HepG2 (cell line): ENCODE measurements at regions not wholly inside any gene's neighbourhood (a gene's known extent, or its start where the extent isn't known, plus 50 kb on each side); places are given as distances from the start of the nearest gene placed in this dataset.

Source experiments
- ATAC-seq: fragments of 200-7000 bp; cut with Tn5 transposase; 3 replicates; pipeline ENCODE4 v1.9.1; 2020; ENCODE audit warnings: mild to moderate bottlenecking, moderate library complexity
- BruUV-seq: library from RNA; stranded (reverse); fragments of 400-500 nt; replicated peaks from 2 replicates; lab custom pipeline; 2021; lab: Mats Ljungman, UMichigan
- CTCF ChIA-PET: fragments of 300-600 bp; formaldehyde crosslinking; extraction: SDS; loops from one replicate; lab custom pipeline; 2021; ENCODE audit warnings: low total read pairs, inconsistent platforms, low intra/inter-chr PET ratio; lab: Yijun Ruan, JAX
- POLR2A ChIA-PET: fragments of 350-600 bp; sonication (Branson Sonifier 250); formaldehyde crosslinking; loops from one replicate; lab custom pipeline; 2020; ENCODE audit warnings: antibody characterized with exemption, inconsistent platforms; lab: Yijun Ruan, JAX
- DNase-seq: peaks from one replicate; pipeline ENCODE4 v3.0.0-alpha.2; 2015; ENCODE audit warnings: low spot score
- FAIRE-seq: peaks from 3 replicates; lab custom pipeline; 2011; peaks lifted over from hg19 to GRCh38; lab: Jason Lieb, UNC
- H2AFZ ChIP-seq: one replicate; pipeline ENCODE4 v1.6.1; 2011; ENCODE audit warnings: low read length, inconsistent platforms
- H3K27ac ChIP-seq: fragments of 300-600 bp; 3 replicates; pipeline ENCODE4 v1.8.0; 2011; ENCODE audit warnings: mixed run types, mild to moderate bottlenecking, mixed read lengths, low read length, inconsistent platforms; ENCODE audit not compliant: insufficient read depth; ENCODE audit errors: extremely low read length
- H3K27me3 ChIP-seq, 2 experiments: fragments of 200-600 bp in 1 of 2; 2 replicates in 1 of 2; 3 replicates in 1 of 2; pipeline versions ENCODE4 v1.6.0 to v1.8.0; 2011; ENCODE audit warnings: low read length in 2 of 2, mild to moderate bottlenecking in 2 of 2, moderate library complexity in 2 of 2, inconsistent platforms in 1 of 2; ENCODE audit not compliant: insufficient read depth in 2 of 2, control insufficient read depth in 1 of 2
- H3K36me3 ChIP-seq, 2 experiments: fragments of 200-600 bp in 1 of 2; replicated peaks in 1 of 2; 2 replicates in 1 of 2; 3 replicates in 1 of 2; pipeline versions ENCODE4 v1.5.1 to v1.8.0; 2011; ENCODE audit warnings: low read length in 2 of 2, inconsistent platforms in 1 of 2; ENCODE audit not compliant: insufficient read depth in 2 of 2, control insufficient read depth in 1 of 2
- H3K4me1 ChIP-seq: 2 replicates; pipeline ENCODE4 v1.5.1; 2012; ENCODE audit warnings: low read length, inconsistent platforms; ENCODE audit not compliant: insufficient read depth
- H3K4me2 ChIP-seq: 2 replicates; pipeline ENCODE4 v1.6.0; 2011; ENCODE audit warnings: low read depth, low read length, inconsistent platforms
- H3K4me3 ChIP-seq, 3 experiments: fragments of 200-600 bp in 1 of 3; sonication (generic), shearing (Covaris generic) in 1 of 3; replicated peaks in 1 of 3; 2 replicates each; pipeline ENCODE4 v1.5.1; 2011 to 2016; ENCODE audit warnings: low read length in 3 of 3, inconsistent platforms in 2 of 3, low read depth in 2 of 3, mild to moderate bottlenecking in 2 of 3, control low read depth in 1 of 3, mixed read lengths in 1 of 3; ENCODE audit not compliant: insufficient read depth in 1 of 3
- H3K79me2 ChIP-seq: one replicate; pipeline ENCODE4 v1.6.1; 2011; ENCODE audit warnings: low read length, inconsistent platforms; ENCODE audit not compliant: insufficient read depth
- H3K9ac ChIP-seq: 2 replicates; pipeline ENCODE4 v1.6.0; 2011; ENCODE audit warnings: mild to moderate bottlenecking, low read depth, low read length, inconsistent platforms; ENCODE audit not compliant: insufficient read depth
- H3K9me3 ChIP-seq: 2 replicates; pipeline ENCODE4 v1.5.1; 2012; ENCODE audit warnings: mild to moderate bottlenecking, low read length
- H4K20me1 ChIP-seq: 2 replicates; pipeline ENCODE4 v1.6.0; 2011; ENCODE audit warnings: inconsistent platforms, mild to moderate bottlenecking, low read length, moderate library complexity; ENCODE audit not compliant: insufficient read depth
- ATM ChIP-seq: fragments of 450-650 bp; IDR thresholded peaks from 2 replicates; pipeline ENCODE4 v1.7.1; 2017; ENCODE audit warnings: mild to moderate bottlenecking, borderline replicate concordance
- FOXA1 ChIP-seq, 2 experiments: fragments of 450-650 bp in 1 of 2; sonication (generic) in 1 of 2; formaldehyde crosslinking in 1 of 2; IDR thresholded peaks; 2 replicates each; pipeline versions ENCODE4 v1.4.0 to v1.6.1; 2016 to 2020; ENCODE audit warnings: missing genetic modification reagents in 1 of 2
- GFI1 ChIP-seq: sonication (generic); formaldehyde crosslinking; IDR thresholded peaks from 2 replicates; pipeline ENCODE4 v1.5.0; 2020; ENCODE audit warnings: missing genetic modification reagents, mild to moderate bottlenecking, borderline replicate concordance
- KLF16 ChIP-seq, 2 experiments: sonication (generic) in 1 of 2; formaldehyde crosslinking in 1 of 2; IDR thresholded peaks; 2 replicates each; pipeline versions ENCODE4 v1.6.1 to v1.8.0; 2016 to 2023; ENCODE audit warnings: missing genetic modification reagents in 2 of 2, missing compliant biosample characterization in 1 of 2
- NFE2L1 ChIP-seq: sonication (generic); formaldehyde crosslinking; IDR thresholded peaks from 2 replicates; pipeline ENCODE4 v1.4.0; 2020; ENCODE audit warnings: missing genetic modification reagents, mild to moderate bottlenecking, borderline replicate concordance
- NFRKB ChIP-seq: fragments of 450-650 bp; IDR thresholded peaks from 2 replicates; pipeline ENCODE4 v1.6.1; 2017
- SIX1 ChIP-seq: sonication (generic); formaldehyde crosslinking; IDR thresholded peaks from 2 replicates; pipeline ENCODE4 v1.4.0; 2020; ENCODE audit warnings: missing genetic modification reagents, borderline replicate concordance
- SRSF9 ChIP-seq: fragments of 200-400 bp; formaldehyde crosslinking; IDR thresholded peaks from 2 replicates; pipeline ENCODE4 v1.6.1; 2018; ENCODE audit warnings: borderline replicate concordance, mild to moderate bottlenecking, low read depth, low read length; ENCODE audit not compliant: insufficient read depth, poor library complexity, severe bottlenecking
- THYN1 ChIP-seq: sonication (generic); formaldehyde crosslinking; IDR thresholded peaks from 2 replicates; pipeline ENCODE4 v1.8.1; 2023; ENCODE audit warnings: low read depth, mild to moderate bottlenecking, moderate library complexity, missing genetic modification reagents, borderline replicate concordance
- ZBTB7B ChIP-seq: sonication (generic); formaldehyde crosslinking; IDR thresholded peaks from 2 replicates; pipeline ENCODE4 v1.4.0; 2020; ENCODE audit warnings: missing genetic modification reagents
- ZNF121 ChIP-seq: sonication (generic); formaldehyde crosslinking; IDR thresholded peaks from 2 replicates; pipeline ENCODE4 v1.5.0; 2020; ENCODE audit warnings: mild to moderate bottlenecking, missing genetic modification reagents
- ZNF83 ChIP-seq: sonication (generic); formaldehyde crosslinking; IDR thresholded peaks from 2 replicates; pipeline ENCODE4 v1.4.0; 2020; ENCODE audit warnings: missing genetic modification reagents, mild to moderate bottlenecking, borderline replicate concordance
- WGBS: methylation state at CpG from one replicate; pipeline ENCODE4 v1.1.6; 2017; ENCODE audit warnings: low lambda C conversion rate; 5-methylcytosine and 5-hydroxymethylcytosine counted together
- in situ Hi-C: cut with HindIII; loops from 2 replicates; pipeline ENCODE4 v1.10.0; 2017; ENCODE audit warnings: low pct_unique_long_range_greater_than_20kb; ENCODE audit not compliant: extremely low pct_ligation_motif_present
- intact Hi-C: fragments of 100-400 bp; cut with micrococcal nuclease; formaldehyde crosslinking; loops from one replicate; pipeline ENCODE4 v1.10.0; 2022; ENCODE audit not compliant: unreplicated experiment
- TF ChIP-seq, protein P1 (sequence below): sonication (generic); formaldehyde crosslinking; IDR thresholded peaks from 2 replicates; pipeline ENCODE4 v1.5.0; 2020; ENCODE audit warnings: missing genetic modification reagents
- TF ChIP-seq, protein P2 (sequence below): sonication (generic); formaldehyde crosslinking; IDR thresholded peaks from 2 replicates; pipeline ENCODE4 v1.4.0; 2020; ENCODE audit warnings: mild to moderate bottlenecking, missing genetic modification reagents

DNA sequence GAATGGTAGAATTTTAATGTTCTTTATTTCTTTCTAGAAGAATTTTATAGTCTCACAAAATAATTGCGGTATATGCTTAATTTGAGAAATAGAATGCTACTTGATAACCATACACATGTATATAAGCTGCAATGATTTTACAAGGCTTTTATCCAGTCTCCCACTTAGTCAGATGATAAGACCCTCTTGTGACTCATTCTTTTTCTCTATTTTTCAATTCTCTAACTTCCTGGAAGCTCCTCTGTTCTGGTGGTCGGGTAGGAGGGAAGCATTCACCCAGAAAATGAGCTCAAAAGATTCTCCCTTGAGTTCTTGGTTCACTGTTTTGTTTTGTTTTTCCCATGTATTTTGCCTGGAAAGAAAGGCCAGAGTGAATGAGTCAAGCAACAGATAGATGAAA is 546.6 kb downstream of the INHBA start (continued):
- TF ChIP-seq ATM = no peak
- TF ChIP-seq ZNF121 = no peak
- no peak for TF ChIP-seq ZBTB7B (CRISPR knock-in tag)

DNA sequence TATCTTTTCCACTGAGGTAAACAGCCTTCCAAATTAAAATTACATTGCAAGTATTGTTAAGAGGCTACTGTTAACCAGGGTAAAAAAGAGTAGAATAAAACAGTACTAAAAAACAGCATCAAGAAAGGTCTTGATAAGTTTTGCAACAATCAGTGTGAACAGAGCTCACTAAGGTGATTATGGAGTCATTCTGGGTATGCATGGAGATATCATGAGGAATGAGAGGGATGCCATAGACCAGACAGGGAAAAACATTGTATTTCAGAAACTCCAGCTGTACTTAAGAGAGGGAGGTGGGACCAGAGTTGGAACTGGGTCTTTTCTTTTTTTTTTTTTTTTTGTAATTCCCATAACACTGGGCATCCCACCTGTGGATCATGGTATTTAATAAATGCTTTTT is 549.6 kb downstream of the INHBA start:
- BruUV-seq = no TSS peak
- TF ChIP-seq SIX1 = no peak

DNA sequence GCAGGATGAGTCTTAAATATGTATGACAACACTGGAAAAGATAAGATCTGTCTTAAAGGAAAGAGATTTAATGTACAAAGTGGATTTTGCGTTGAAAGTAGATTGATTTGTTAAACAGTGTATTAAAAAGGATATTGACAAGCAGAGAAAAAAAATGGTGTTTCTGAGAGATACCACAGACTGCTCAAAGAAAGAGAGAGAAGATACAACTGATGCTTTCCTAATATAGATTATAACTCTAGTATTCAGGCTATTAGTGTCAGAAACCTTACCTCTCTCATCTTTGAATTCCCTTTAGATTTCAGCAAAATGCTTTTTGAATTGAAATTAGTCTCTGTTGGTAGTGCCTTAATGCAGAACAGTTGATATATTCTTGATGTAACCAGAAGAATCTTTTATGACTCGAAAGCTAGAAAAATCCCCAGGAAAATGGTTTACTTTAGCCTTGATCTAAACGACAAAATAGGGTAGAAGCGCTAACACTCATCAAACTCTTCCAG is 550.7 kb downstream of the INHBA start:
- Histone ChIP-seq H4K20me1 (no peaks in the 10 kb centered on the region), H3K27me3 (no peaks in the 10 kb centered on the region), H3K9ac (no peak overlapping the region), H2AFZ (no peak overlapping the region), H3K4me3 (no peak overlapping the region), H3K79me2 (no peaks in the 10 kb centered on the region), H3K4me2 (no peak overlapping the region), H3K9me3 (no peaks in the 10 kb centered on the region), H3K27ac (no peak overlapping the region), H3K36me3 (no peaks in the 10 kb centered on the region), H3K4me1 (no peaks in the 10 kb centered on the region)
- in situ Hi-C loops = no loop called here
- no peak for ATAC-seq
- intact Hi-C loops = no loop called here
- no peak for FAIRE-seq
- WGBS = 45% methylated on average over 4 of the region's 4 CpGs
- TF ChIP-seq, protein P1, sequence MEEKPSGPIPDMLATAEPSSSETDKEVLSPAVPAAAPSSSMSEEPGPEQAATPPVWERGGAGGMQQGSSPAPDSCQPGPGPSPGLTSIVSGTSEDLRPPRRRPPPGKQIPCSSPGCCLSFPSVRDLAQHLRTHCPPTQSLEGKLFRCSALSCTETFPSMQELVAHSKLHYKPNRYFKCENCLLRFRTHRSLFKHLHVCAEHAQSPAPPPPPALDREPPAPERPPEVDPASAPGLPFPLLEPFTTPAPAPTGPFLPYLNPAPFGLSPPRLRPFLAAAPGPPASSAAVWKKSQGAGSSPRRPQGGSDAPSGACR (CRISPR knock-in tag) = no peak
- TF ChIP-seq FOXA1 (IDR thresholded peaks at IDR 0.05) = no peak
- TF ChIP-seq FOXA1 (CRISPR knock-in tag; IDR thresholded peaks at IDR 0.05) = no peak
- no peak for TF ChIP-seq GFI1 (CRISPR knock-in tag)
- no peak for TF ChIP-seq ZNF83 (CRISPR knock-in tag)
- TF ChIP-seq THYN1 (CRISPR knock-in tag) = no peak
- no peak for TF ChIP-seq KLF16 (CRISPR knock-in tag; IDR thresholded peaks at IDR 0.05)
- TF ChIP-seq NFRKB = no peak
- no peak for TF ChIP-seq NFE2L1
- TF ChIP-seq, protein P2, sequence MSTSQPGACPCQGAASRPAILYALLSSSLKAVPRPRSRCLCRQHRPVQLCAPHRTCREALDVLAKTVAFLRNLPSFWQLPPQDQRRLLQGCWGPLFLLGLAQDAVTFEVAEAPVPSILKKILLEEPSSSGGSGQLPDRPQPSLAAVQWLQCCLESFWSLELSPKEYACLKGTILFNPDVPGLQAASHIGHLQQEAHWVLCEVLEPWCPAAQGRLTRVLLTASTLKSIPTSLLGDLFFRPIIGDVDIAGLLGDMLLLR (CRISPR knock-in tag) = no peak
- TF ChIP-seq SRSF9 = no peak
- no TSS peak for BruUV-seq
- ChIA-PET POLR2A (no interaction called here), CTCF (no interaction called here)
- no peak for DNase-seq

More for the DNA sequence above, 549.6 kb downstream of the INHBA start:
- H3K4me2 ChIP-seq = no peak overlapping the region
- H3K36me3 ChIP-seq = no peaks in the 10 kb centered on the region
- DNase-seq = no peak
- H3K79me2 ChIP-seq = no peaks in the 10 kb centered on the region
- no peaks in the 10 kb centered on the region for H3K27me3 ChIP-seq
- no peak overlapping the region for H3K9ac ChIP-seq
- no peaks in the 10 kb centered on the region for H4K20me1 ChIP-seq
- H2AFZ ChIP-seq = no peak overlapping the region
- CTCF ChIA-PET = no interaction called here
- no peak overlapping the region for H3K4me3 ChIP-seq
- intact Hi-C loops = no loop called here
- H3K27ac ChIP-seq = no peak overlapping the region
- H3K9me3 ChIP-seq = peaks cover 7% of the 10 kb centered on the region; the same call in 1 of the 2 replicates
- no peak for ATAC-seq
- no peaks in the 10 kb centered on the region for H3K4me1 ChIP-seq
- FAIRE-seq = no peak
- in situ Hi-C loops = no loop called here
- POLR2A ChIA-PET = no interaction called here
